ENCODE measurements at regions not wholly inside any gene's neighbourhood (a gene's known extent, or its start where the extent isn't known, plus 50 kb on each side); places are given as distances from the start of the nearest gene placed in this dataset.

DNA sequence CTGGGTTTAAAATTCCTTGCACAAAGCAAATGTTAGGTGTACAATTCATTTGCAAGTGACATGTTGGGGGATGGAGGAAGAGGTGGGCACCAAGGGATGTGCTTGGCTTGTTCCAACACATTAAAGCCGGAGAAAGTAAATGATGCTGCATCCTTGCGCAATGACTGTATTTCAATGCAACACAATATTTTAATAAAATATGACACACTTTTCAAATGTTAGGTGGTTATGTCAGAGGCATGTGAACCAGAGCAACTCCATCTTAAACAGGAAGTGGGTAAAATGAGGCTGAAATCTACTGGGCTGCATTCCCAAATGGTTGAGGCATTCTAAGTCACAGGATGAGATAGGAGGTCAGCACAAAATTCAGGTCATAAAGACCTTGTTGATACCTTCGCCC is 53.6 kb upstream of the ARHGAP5 start:
- Histone ChIP-seq H3K27ac (ENCODE audit: low read depth, low read length) (no peak overlapping the region), H3K18ac (ENCODE audit: low read length) (no peak overlapping the region), H4K12ac (ENCODE audit: low read depth, low read length) (no peak overlapping the region), H2BK120ac (ENCODE audit: insufficient read depth, low read length, poor library complexity) (no peak overlapping the region), H3K79me1 (ENCODE audit: low read length) (peaks cover 8% of the 10 kb centered on the region), H4K8ac (ENCODE audit: low read depth, low read length) (no peak overlapping the region), H3K23ac (ENCODE audit: low read length) (no peak overlapping the region), H2BK12ac (ENCODE audit: low read length) (no peak overlapping the region), H3K36me3 (ENCODE audit: control insufficient read depth in 1 of 2, insufficient read depth in 2 of 2, low read length in 2 of 2) (no peaks in the 10 kb centered on the region), H3K9me3 (ENCODE audit: insufficient read depth, low read depth, low read length) (no peaks in the 10 kb centered on the region), H2AK5ac (ENCODE audit: low read length) (no peak overlapping the region), H2BK5ac (ENCODE audit: low read depth, low read length, poor library complexity) (no peak overlapping the region), H3K79me2 (ENCODE audit: control insufficient read depth, insufficient read depth, low read length, poor library complexity) (no peaks in the 10 kb centered on the region), H3K14ac (ENCODE audit: low read length) (no peak overlapping the region), H3K4me1 (ENCODE audit: control insufficient read depth in 1 of 2, insufficient read depth in 2 of 2, low read length in 2 of 2) (peaks cover 0 to 13% of the 10 kb centered on the region in 2 experiments), H3K4me3 (ENCODE audit: low read depth, low read length) (no peak overlapping the region), H3K9ac (ENCODE audit: low read length) (no peak overlapping the region), H4K91ac (ENCODE audit: low read depth, low read length) (no peak overlapping the region), H3K4ac (ENCODE audit: low read depth, low read length) (no peak overlapping the region), H3K27me3 (ENCODE audit: insufficient read depth, low read length) (no peaks in the 10 kb centered on the region), H3K4me2 (ENCODE audit: low read length) (no peak overlapping the region), H2AFZ (ENCODE audit: insufficient read depth, low read length, poor library complexity) (no peak overlapping the region)
- DNase-seq = no peak
- no CpG with 5 or more reads among the region's 3 CpGs for WGBS (ENCODE audit: extremely low coverage, insufficient coverage, insufficient read length)

DNA sequence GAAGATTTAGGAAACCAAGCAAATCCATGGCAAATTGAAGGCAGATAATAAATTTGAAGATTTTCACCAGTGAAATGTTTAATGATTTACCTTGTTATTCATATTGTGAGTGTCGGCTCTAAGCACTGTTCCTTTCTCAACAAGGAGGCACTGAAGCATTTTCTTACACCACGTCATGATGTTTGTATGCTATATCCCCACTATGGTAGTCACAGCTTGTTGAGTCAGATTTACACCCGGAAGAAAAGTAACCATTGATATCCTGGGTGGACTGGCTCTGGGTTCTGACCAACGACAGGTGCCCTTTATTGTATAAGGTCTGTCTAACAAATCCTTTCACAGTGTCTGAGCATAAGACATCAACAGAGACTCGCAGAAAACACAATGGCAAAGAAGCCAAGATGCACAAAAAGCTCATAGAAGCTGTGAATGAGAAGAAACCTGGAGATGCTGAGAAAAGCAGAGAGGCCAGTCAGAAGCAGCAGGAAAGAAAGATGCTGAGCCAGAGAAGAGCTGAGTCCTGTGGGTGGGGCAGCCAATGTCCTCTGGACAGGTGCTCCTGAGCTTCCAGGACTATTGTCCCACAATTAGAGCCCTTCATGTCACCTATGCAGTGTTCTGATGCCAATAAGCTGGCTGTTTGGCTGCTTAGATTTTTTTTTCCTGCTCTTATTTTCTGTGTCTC is 49.7 kb upstream of the ARHGAP5 start:
- no peaks in the 10 kb centered on the region for H3K36me3 ChIP-seq (ENCODE audit: control insufficient read depth in 1 of 2, insufficient read depth in 2 of 2, low read length in 2 of 2)
- H3K4me3 ChIP-seq (ENCODE audit: low read depth, low read length) = no peak overlapping the region
- no peak overlapping the region for H4K91ac ChIP-seq (ENCODE audit: low read depth, low read length)
- H3K23ac ChIP-seq (ENCODE audit: low read length) = no peak overlapping the region
- DNase-seq = no peak
- no peak overlapping the region for H2BK5ac ChIP-seq (ENCODE audit: low read depth, low read length, poor library complexity)
- H3K4ac ChIP-seq (ENCODE audit: low read depth, low read length) = no peak overlapping the region
- H4K8ac ChIP-seq (ENCODE audit: low read depth, low read length) = no peak overlapping the region
- no peak overlapping the region for H2AFZ ChIP-seq (ENCODE audit: insufficient read depth, low read length, poor library complexity)
- H3K79me2 ChIP-seq (ENCODE audit: control insufficient read depth, insufficient read depth, low read length, poor library complexity) = no peaks in the 10 kb centered on the region
- H3K4me1 ChIP-seq (ENCODE audit: control insufficient read depth in 1 of 2, insufficient read depth in 2 of 2, low read length in 2 of 2) = peaks cover 4 to 7% of the 10 kb centered on the region in 2 experiments
- no peak overlapping the region for H2BK12ac ChIP-seq (ENCODE audit: low read length)
- H3K27ac ChIP-seq (ENCODE audit: low read depth, low read length) = no peak overlapping the region
- no peak overlapping the region for H3K4me2 ChIP-seq (ENCODE audit: low read length)
- H2AK5ac ChIP-seq (ENCODE audit: low read length) = no peak overlapping the region
- no peak overlapping the region for H3K14ac ChIP-seq (ENCODE audit: low read length)
- H3K9ac ChIP-seq (ENCODE audit: low read length) = no peak overlapping the region
- H3K79me1 ChIP-seq (ENCODE audit: low read length) = no peaks in the 10 kb centered on the region
- no CpG with 5 or more reads among the region's 5 CpGs for WGBS (ENCODE audit: extremely low coverage, insufficient coverage, insufficient read length)
- H3K9me3 ChIP-seq (ENCODE audit: insufficient read depth, low read depth, low read length) = no peaks in the 10 kb centered on the region
- H3K18ac ChIP-seq (ENCODE audit: low read length) = no peak overlapping the region
- H4K12ac ChIP-seq (ENCODE audit: low read depth, low read length) = no peak overlapping the region
- no peak overlapping the region for H2BK120ac ChIP-seq (ENCODE audit: insufficient read depth, low read length, poor library complexity)
- no peaks in the 10 kb centered on the region for H3K27me3 ChIP-seq (ENCODE audit: insufficient read depth, low read length)
